Effector memory CD8-positive, alpha-beta T cell (primary cell): ENCODE measurements at regions not wholly inside any gene's neighbourhood (a gene's known extent, or its start where the extent isn't known, plus 50 kb on each side); places are given as distances from the start of the nearest gene placed in this dataset.

ENCODE experiments used
- ATAC-seq: fragments of 150-1000 bp; cut with Tn5 transposase; replicated peaks from 2 replicates; pipeline ENCODE4 v1.10.0; 2021; ENCODE audit warnings: mild to moderate bottlenecking, moderate library complexity
- DNase-seq, 3 experiments: peaks; one replicate each; pipeline ENCODE4 v3.0.0; 2021
- H3K27ac Mint-ChIP-seq, 2 donors: one replicate each; pipeline ENCODE4 v1.8.0; 2022; ENCODE audit warnings: mild to moderate bottlenecking in 2 of 2, mixed read lengths in 2 of 2, moderate library complexity in 2 of 2
- H3K27me3 Mint-ChIP-seq, 2 donors: one replicate each; pipeline ENCODE4 v1.8.0; 2022; ENCODE audit warnings: mixed read lengths in 2 of 2
- H3K36me3 Mint-ChIP-seq: one replicate; pipeline ENCODE4 v1.8.0; 2022; ENCODE audit warnings: mild to moderate bottlenecking, moderate library complexity, mixed read lengths; ENCODE audit not compliant: insufficient read depth
- H3K4me1 Mint-ChIP-seq, 2 donors: one replicate each; pipeline ENCODE4 v1.8.0; 2022; ENCODE audit warnings: low read depth in 2 of 2, mixed read lengths in 2 of 2
- H3K4me3 Mint-ChIP-seq, 2 donors: one replicate each; pipeline ENCODE4 v1.8.0; 2022; ENCODE audit warnings: mild to moderate bottlenecking in 2 of 2, mixed read lengths in 2 of 2, moderate library complexity in 2 of 2
- H3K9me3 Mint-ChIP-seq, 2 donors: one replicate each; pipeline ENCODE4 v1.8.0; 2022; ENCODE audit warnings: mixed read lengths in 2 of 2

DNA sequence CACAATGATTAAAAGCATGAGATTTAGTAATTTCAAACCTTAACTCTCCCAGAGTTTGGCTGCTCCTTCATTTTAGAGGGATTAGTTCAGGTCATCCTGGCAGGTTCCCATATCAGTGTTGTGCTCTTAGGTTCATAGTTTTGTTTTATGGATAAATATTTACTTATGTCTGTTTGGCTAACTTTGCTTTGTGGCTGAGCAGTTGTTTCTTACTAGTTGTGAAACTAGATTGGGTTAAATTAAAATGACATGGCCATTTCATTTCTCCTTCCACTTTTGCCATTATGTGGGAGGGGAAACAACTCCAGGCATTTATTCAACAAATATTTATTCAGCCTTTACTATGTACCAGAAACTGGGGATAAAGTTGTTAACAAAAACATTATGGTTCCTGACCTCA lies 158.8 kb downstream of the TMTC3 start:
- DNase-seq (no peak), ATAC-seq (no peak)
- Mint-ChIP-seq H3K9me3 (peaks cover 0 to 2% of the 10 kb centered on the region in 2 donors), H3K36me3 (no peaks in the 10 kb centered on the region), H3K4me3 (no peak overlapping the region), H3K27me3 (no peaks in the 10 kb centered on the region), H3K4me1 (peaks cover 0 to 4% of the 10 kb centered on the region in 2 donors), H3K27ac (no peak overlapping the region)

DNA sequence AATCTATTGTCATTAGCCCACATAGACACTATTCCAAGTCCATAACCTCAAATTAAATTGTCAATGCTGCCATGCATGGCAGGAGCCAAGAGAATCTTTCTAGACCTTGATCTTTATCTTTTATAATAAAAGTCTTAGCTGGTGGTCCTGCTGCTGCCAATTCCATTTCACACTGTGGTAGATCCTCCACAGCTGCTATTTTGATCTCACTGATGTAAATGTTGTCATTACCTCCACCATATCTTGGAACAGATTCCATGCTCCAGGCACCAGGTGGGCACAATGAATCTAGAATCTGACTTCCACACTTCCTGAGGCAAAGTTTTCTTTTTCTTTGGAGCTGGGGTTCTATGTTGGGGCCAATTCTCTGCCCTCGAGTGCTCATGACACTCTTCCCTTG lies 161.2 kb downstream of the TMTC3 start:
- no peak overlapping the region for H3K27ac Mint-ChIP-seq

DNA sequence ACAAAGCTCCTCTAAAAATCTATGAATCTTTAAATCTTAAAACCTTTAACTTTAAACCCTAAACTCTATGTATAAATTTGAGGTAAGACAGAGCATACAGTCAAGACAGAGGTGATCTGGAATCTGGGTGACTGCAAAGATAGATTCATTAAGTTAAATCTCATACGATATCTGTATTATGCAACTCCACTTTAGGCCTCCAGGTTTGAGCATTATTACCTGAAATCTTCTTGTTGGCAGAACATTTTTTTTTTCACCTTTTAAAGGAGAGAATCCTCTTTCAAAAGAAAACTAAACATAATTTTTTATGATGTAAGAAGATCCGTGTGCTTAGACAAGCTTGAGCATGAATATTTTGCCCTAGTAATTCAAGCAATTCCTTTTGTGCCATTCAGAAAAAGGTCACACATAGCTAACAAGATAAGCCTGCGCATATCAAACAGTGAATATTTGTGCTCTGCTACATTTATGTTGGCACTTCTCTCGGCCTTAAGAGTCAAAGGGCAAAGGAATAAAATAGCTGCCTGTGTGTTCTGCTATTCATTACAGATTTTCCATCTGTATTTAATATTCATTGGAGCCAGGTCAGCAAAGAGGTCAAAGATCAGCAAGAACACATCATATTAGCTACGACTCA lies 163.3 kb downstream of the TMTC3 start:
- Mint-ChIP-seq H3K4me1 (no peaks in the 10 kb centered on the region), H3K9me3 (no peaks in the 10 kb centered on the region), H3K27ac (no peak overlapping the region), H3K36me3 (no peaks in the 10 kb centered on the region), H3K27me3 (no peaks in the 10 kb centered on the region), H3K4me3 (no peak overlapping the region)
- no peak for ATAC-seq
- no peak for DNase-seq

More for the DNA sequence above, 161.2 kb downstream of the TMTC3 start:
- H3K36me3 Mint-ChIP-seq = no peaks in the 10 kb centered on the region
- H3K4me1 Mint-ChIP-seq = peaks cover 0 to 4% of the 10 kb centered on the region in 2 donors
- no peak for ATAC-seq
- H3K4me3 Mint-ChIP-seq = no peak overlapping the region
- peaks cover 0 to 2% of the 10 kb centered on the region in 2 donors for H3K9me3 Mint-ChIP-seq
- no peak for DNase-seq
- H3K27me3 Mint-ChIP-seq = no peaks in the 10 kb centered on the region

DNA sequence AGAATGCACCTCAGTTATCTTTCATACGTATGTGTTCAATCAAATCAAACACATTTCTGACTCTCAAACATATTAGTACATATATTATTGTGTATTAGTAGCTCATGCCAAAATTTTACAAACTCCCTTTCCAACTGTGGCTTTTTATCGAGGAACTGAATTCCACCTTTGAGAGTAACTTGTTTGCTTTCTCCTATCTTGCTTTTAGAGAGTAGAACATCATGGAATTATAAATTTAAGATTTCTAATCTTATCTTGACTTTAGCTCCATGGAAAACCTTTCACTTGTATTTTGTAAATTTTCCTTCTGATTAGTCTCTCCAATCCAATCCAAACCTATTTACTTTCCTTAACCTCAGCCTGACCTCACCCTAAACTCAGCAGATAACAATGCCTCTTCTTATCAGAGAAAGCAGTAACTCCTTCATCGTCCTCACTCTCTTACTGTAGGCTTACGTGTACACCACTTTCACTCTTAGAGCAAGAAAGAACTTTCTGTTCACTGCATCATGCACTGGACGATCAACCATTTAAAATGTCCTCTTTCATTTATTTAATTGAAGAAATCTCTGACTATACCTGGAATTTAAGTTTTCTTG lies 164.5 kb downstream of the TMTC3 start:
- Mint-ChIP-seq H3K4me3 (no peak overlapping the region), H3K4me1 (no peaks in the 10 kb centered on the region), H3K9me3 (no peaks in the 10 kb centered on the region), H3K27ac (no peak overlapping the region), H3K27me3 (no peaks in the 10 kb centered on the region), H3K36me3 (no peaks in the 10 kb centered on the region)
- ATAC-seq (no peak), DNase-seq (no peak)

DNA sequence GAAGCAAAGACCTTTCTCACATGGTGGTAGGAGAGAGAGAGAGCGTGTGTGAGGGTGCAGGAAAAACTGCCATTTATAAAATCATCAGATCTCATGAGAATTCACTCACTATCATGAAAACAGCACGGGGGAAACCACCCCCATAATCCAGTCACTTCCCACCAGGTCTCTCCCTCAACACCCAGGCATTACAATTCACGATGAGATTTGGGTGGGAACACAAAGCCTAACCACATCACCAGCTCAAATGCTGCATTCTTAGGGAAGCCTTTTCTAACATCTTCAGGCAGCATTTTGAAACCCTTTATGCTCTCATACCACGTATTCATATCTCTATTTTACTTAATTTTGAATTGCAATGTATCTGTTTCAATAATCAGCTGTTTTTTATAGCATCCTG lies 165.9 kb downstream of the TMTC3 start:
- H3K27me3 Mint-ChIP-seq = no peaks in the 10 kb centered on the region
- ATAC-seq (no peak), DNase-seq (no peak)

DNA sequence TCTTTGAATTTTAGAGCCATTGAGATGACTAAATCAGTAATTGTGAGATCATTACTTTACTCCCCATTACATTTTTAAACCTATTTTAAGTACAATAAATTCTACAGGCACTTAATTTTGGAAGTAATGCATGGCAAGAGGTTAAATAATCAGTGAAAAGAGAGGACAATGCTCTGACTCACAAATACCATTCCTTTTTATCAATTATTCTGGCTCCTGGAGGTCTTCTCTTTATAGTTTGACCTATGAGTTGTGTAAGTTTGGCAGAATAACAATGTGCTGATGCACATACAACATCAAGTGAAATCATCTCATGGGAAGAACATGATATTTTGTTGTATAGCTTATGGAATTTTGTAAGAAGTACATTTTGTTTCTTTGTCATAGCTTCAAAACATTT lies 166.7 kb downstream of the TMTC3 start:
- Mint-ChIP-seq H3K9me3 (no peaks in the 10 kb centered on the region), H3K36me3 (no peaks in the 10 kb centered on the region), H3K4me1 (no peaks in the 10 kb centered on the region), H3K4me3 (no peak overlapping the region), H3K27me3 (no peaks in the 10 kb centered on the region), H3K27ac (no peak overlapping the region)
- DNase-seq (no peak), ATAC-seq (no peak)

More for the DNA sequence above, 165.9 kb downstream of the TMTC3 start:
- no peaks in the 10 kb centered on the region for H3K4me1 Mint-ChIP-seq
- H3K27ac Mint-ChIP-seq = no peak overlapping the region
- no peaks in the 10 kb centered on the region for H3K36me3 Mint-ChIP-seq
- no peak overlapping the region for H3K4me3 Mint-ChIP-seq
- H3K9me3 Mint-ChIP-seq = no peaks in the 10 kb centered on the region

DNA sequence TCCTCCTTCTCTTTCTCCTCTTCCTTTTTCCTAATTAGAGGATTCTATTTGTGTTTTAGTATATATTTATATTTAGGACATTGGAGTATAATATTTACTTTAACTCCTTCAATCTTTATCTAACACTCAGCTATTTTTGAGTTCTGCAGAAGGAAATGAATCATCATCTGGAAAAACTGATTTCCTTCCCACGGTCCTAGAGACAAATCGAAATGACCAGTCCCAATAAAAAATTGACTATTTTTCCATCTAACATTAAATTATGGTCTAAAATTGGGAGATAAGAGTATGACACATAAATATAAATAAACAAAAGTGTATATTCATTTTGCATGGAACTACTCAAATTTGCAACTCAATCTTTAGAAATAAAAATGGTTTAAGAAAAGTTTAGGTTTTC lies 167.4 kb downstream of the TMTC3 start:
- no peaks in the 10 kb centered on the region for H3K4me1 Mint-ChIP-seq
- H3K36me3 Mint-ChIP-seq = no peaks in the 10 kb centered on the region
- no peaks in the 10 kb centered on the region for H3K9me3 Mint-ChIP-seq
- ATAC-seq (no peak), DNase-seq (no peak)
- H3K27me3 Mint-ChIP-seq = no peaks in the 10 kb centered on the region
- H3K4me3 Mint-ChIP-seq = no peak overlapping the region
- H3K27ac Mint-ChIP-seq = no peak overlapping the region

DNA sequence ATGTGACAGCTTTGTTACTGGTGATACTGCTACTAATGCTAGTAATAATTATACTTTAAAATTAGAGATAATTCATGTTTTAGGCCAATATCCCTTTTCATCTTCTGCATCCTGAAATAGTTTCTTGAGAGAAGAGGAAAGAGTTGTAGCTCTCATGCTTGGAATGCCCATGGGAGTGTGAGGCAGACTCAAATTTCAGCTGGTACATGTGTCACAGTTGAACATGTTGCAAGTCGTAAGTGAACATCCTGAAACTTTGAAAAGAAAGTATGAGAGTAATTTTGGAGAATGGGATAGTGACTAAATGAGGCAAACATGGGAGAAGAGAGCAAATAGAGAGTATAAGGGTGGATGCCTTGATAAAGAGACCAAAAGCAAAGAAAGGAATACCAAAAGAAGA lies 168.0 kb downstream of the TMTC3 start:
- Mint-ChIP-seq H3K4me3 (no peak overlapping the region), H3K27me3 (no peaks in the 10 kb centered on the region), H3K27ac (no peak overlapping the region), H3K9me3 (no peaks in the 10 kb centered on the region), H3K36me3 (no peaks in the 10 kb centered on the region), H3K4me1 (no peaks in the 10 kb centered on the region)
- no peak for DNase-seq
- no peak for ATAC-seq

DNA sequence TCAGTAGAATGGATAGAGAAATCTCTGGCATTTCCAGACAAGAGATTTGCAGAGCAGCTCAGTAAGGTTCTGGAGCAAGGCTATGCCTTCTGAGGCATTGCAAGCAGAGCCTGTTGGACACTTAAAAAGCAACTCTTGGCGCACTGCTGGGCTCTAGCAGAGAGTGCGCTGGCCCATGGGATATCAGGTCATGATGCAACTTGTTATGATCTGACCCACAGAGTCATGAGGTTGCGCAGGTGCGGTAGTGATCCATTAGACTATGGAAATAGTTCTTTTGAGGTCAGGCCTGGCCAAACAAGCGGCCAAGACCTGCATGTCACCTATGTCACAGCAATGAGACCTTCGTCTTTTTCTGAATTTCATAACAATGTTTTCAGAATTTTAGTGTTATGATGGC lies 168.6 kb downstream of the TMTC3 start:
- H3K4me1 Mint-ChIP-seq = no peaks in the 10 kb centered on the region
- no peaks in the 10 kb centered on the region for H3K27me3 Mint-ChIP-seq
- no peak overlapping the region for H3K27ac Mint-ChIP-seq
- no peak overlapping the region for H3K4me3 Mint-ChIP-seq
- H3K36me3 Mint-ChIP-seq = no peaks in the 10 kb centered on the region
- DNase-seq (no peak), ATAC-seq (no peak)
- H3K9me3 Mint-ChIP-seq = no peaks in the 10 kb centered on the region

DNA sequence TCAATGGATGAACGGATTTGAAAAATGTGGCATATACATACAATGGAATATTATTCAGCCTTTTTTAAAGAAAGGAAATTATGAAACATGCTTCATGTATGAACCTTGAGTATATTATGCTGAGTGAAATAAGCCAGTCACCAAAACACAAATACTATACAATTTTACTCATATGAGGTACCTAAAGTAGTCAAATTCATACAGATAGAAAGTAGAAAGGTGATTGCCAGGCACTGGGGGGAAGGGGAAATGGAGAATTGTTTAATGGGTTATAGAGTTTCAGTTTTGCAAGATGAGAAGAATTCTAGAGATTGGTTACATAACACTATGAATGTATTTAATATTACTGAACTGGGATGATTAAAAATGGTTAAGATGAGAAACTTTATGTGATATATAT lies 171.4 kb downstream of the TMTC3 start:
- Mint-ChIP-seq H3K4me1 (peaks cover 0 to 2% of the 10 kb centered on the region in 2 donors), H3K36me3 (no peaks in the 10 kb centered on the region), H3K9me3 (no peaks in the 10 kb centered on the region), H3K27ac (no peak overlapping the region), H3K4me3 (no peak overlapping the region), H3K27me3 (no peaks in the 10 kb centered on the region)
- no peak for DNase-seq
- ATAC-seq = no peak

DNA sequence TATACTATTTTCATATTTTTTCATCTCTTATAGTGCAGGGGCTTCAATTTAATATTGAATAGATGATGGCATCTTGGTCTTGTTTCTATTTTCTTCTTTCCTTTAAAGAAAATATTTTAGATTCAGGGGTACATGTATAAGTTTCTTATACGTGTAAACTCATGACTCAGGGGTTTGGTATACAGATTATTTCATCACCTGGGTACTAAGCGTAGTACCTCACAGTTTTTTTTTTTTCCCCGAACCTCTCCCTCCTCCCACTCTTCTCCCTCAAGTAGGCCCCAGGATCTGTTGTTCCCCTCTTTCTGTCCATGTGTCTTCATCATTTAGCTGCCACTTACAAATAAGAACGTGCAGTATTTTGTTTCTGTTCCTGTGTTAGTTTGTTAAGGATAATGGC lies 172.6 kb downstream of the TMTC3 start:
- no peak for ATAC-seq
- H3K27ac Mint-ChIP-seq = no peak overlapping the region

DNA sequence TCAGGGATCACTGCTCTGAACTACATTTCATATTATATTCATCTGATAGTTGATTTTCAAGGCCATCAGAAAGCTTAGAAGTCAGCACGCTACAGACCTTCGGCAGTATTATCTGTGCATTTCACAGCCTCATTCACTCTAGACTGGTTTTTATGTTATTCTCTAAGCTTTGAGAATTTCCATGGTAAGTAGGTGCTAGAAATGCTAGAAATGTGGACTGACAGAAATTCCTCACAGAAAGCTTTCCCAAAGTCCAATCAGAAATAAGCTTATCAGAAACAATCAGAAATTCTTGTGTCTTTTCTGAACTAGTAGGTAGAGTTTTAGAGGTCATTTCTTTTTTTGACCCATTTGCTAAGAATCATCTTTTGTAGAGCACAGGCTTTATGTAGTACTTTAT lies 176.6 kb downstream of the TMTC3 start:
- H3K36me3 Mint-ChIP-seq = no peaks in the 10 kb centered on the region
- H3K4me1 Mint-ChIP-seq = peaks cover 0 to 2% of the 10 kb centered on the region in 2 donors
- ATAC-seq = no peak
- no peak for DNase-seq
- H3K27ac Mint-ChIP-seq = no peak overlapping the region
- peaks cover 0 to 5% of the 10 kb centered on the region in 2 donors for H3K9me3 Mint-ChIP-seq
- no peak overlapping the region for H3K4me3 Mint-ChIP-seq
- H3K27me3 Mint-ChIP-seq = no peaks in the 10 kb centered on the region

More for the DNA sequence above, 172.6 kb downstream of the TMTC3 start:
- DNase-seq = no peak
- Mint-ChIP-seq H3K36me3 (no peaks in the 10 kb centered on the region), H3K27me3 (no peaks in the 10 kb centered on the region), H3K9me3 (peaks cover 0 to under 1% of the 10 kb centered on the region in 2 donors), H3K4me3 (no peak overlapping the region), H3K4me1 (peaks cover 0 to 2% of the 10 kb centered on the region in 2 donors)

DNA sequence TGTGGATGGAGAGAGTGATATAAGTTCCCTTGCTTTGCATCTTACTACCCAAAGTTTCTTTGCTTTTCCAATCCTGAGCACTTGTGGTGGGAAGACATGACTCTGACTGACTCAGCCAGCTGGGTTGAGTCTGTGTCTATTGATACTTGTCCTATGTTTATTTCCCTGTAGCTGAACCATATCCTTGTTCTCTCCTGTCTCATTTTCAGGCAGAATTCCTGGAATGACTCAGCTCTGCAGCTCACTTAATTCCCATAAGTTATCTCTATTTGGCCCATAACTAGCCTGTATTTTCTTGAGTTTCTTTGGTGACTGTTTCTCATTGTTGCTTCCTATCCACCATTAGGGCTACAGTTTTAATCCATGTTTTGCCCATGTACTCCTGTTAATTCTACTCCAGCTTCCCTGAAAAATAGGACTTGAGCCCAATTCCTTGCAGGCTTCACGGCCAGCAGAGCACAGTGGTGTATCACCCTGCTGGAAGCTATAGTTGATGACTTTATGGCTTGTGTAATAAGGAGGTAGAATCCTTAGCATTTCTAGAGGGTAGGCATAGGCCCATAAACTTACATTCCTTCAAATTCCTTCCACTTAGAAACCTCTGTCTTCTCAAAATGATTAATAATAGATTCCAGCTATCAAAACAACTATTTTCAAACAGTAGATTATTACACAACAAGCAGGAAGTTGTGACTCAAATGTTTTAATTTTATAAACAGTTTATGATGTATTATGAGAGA lies 183.1 kb downstream of the TMTC3 start:
- Mint-ChIP-seq H3K4me3 (no peak overlapping the region), H3K9me3 (peaks cover 0 to 3% of the 10 kb centered on the region in 2 donors), H3K36me3 (no peaks in the 10 kb centered on the region), H3K27me3 (no peaks in the 10 kb centered on the region), H3K27ac (no peak overlapping the region), H3K4me1 (no peaks in the 10 kb centered on the region)
- ATAC-seq (no peak), DNase-seq (no peak)

DNA sequence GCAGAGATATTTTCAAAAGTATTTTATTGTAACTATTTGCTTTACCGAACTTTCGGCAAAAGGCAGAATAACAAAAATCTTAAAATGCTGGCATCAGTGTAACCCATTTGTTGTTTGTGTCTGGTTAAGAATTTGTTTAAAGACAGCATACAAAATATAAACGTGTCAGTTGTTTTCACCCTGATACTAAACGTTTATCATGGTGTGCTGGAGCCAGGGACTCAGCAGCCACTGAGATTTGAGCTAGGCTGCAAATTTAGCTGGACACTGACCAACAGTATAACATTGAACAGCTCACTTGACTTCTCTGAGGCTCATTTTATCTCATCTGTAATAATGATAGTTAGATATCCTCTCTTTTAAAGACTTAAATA lies 183.7 kb downstream of the TMTC3 start:
- H3K9me3 Mint-ChIP-seq = peaks cover 0 to 3% of the 10 kb centered on the region in 2 donors
- H3K27ac Mint-ChIP-seq = no peak overlapping the region
- DNase-seq (no peak), ATAC-seq (no peak)
- H3K4me1 Mint-ChIP-seq = no peaks in the 10 kb centered on the region
- no peaks in the 10 kb centered on the region for H3K36me3 Mint-ChIP-seq
- no peak overlapping the region for H3K4me3 Mint-ChIP-seq
- H3K27me3 Mint-ChIP-seq = no peaks in the 10 kb centered on the region
